ENCODE measurements at regions not wholly inside any gene's neighbourhood (a gene's known extent, or its start where the extent isn't known, plus 50 kb on each side); places are given as distances from the start of the nearest gene placed in this dataset.

DNA sequence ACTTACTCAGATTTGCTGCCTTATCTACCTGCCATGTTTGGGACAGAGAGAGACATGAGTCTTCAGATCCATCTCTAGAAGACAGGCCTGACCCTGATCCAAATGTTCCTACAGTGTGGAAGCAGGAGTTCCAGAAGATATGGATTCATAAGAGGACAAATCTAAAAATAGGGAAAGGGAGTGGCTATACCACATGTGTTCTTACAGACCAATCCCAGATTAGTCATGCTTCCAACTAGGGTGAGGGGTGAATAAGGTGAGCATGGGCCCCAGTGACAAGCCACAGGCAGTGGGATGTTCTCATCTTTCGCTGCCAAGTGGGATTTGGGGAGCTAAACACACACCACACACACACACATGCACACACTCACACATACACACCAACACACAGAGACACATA lies 670.7 kb upstream of the CITED2 start:
- no peak for DNase-seq (ENCODE audit: low spot score)
- in situ Hi-C loops (cut with HindIII; ENCODE audit: low sequenced_read_pairs), result no loop called here

DNA sequence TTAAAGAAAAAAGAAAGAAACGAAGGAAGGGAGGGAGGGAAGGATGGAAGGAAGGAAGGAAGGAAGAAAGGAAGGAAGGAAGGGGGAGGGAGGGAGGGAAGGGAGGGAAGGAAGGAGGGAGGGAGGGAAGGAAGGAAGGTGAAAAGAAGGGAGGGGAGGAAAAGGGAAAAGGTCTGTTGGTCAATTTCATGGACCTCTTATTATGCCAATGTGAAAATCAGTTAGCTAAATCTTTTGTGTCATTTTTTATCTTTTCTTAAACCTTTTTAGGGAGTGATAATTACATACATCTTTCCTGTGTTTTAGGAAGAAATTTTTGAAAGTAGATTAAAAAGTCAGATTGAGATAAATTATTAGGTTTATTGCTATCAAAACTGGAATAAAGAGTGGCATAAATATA lies 670.2 kb upstream of the CITED2 start:
- in situ Hi-C loops (cut with HindIII; ENCODE audit: low sequenced_read_pairs), result no loop called here

DNA sequence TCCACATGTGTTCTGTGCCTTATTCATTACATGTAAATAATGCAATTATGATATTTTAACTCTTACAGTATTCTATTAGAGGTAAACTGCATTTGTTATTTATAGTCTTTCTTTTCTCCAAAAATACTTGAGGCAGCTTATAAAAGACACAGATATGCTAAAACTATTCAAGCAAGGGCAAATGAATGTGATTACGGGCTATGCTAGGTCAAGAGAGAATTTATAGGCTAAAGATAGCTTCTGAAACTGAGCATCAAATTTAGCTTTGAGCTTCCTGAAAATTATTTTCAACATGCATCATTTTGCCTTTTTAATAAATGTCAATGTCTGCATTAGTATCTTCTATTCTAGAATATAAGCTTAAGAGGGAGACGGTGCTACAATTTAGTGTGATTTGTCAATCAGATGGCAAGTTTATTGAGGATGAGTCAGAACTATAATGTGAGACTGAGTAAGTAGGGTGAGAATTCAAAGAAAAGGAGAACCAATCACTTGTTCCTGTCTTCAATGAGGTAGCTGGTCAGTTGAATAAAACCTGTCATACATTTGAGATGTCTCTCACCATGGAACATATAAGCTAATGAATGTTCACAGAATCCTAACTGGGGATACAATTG lies 669.4 kb upstream of the CITED2 start:
- in situ Hi-C loops (cut with HindIII; ENCODE audit: low sequenced_read_pairs), result no loop called here
- no peak for DNase-seq (ENCODE audit: low spot score)

More for the DNA sequence above, 670.2 kb upstream of the CITED2 start:
- no peak for DNase-seq (ENCODE audit: low spot score)

DNA sequence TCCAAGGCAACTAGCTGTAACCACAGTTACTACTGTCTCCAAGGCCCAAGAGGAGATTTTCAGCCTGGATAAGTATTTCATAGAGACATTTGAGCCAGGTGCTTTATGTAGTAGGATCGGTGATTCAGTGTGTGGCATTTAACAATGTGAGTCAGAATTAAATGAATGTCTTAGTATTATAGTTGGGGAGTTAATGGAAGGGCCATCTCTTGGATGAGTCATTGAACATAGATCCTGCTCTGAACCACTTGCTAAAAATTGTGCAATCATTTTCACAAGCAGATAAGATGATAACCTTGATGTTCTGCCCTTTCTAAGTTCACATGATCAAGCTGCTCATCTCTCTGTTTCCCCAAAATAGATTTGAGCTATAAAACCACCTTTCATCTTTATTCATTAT lies 668.9 kb upstream of the CITED2 start:
- DNase-seq (ENCODE audit: low spot score), result no peak
- in situ Hi-C loops (cut with HindIII; ENCODE audit: low sequenced_read_pairs), result no loop called here

DNA sequence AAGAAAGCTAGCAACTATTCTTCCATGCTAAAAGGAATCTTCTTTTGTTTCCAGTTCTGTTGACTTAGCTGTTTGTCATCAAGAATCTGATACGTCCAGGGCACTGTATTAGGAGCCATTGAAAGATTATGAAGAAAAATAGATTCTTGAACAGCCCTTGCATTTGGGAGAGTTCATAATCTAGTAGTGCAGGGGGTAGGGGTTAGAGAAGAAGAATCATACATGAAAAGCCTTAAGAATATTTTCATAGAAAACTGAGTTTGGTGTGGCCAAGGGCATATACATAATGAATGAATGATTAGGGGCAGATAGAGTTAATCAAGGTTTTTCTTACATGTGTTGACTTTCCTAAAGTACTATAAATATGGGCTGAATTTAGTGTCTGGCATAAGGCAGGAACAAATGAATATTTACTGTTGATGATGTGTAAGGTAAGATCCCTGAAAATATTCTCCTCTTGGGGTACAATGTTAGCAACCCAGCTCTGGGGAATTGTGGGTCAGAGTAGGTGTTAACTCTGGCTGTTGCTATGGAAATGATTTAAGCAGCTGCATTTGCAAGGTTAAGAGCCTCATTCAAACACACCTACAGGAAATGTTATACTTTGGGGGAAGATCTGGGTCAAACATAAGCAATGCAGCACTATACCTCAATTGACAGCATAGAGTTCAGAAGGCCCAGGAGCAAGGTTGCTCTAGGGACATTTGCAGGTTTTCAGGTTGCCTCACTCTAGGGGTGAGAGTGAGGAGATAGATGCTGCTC lies 667.3 kb upstream of the CITED2 start:
- in situ Hi-C loops (cut with HindIII; ENCODE audit: low sequenced_read_pairs), result no loop called here
- no peak for DNase-seq (ENCODE audit: low spot score)

DNA sequence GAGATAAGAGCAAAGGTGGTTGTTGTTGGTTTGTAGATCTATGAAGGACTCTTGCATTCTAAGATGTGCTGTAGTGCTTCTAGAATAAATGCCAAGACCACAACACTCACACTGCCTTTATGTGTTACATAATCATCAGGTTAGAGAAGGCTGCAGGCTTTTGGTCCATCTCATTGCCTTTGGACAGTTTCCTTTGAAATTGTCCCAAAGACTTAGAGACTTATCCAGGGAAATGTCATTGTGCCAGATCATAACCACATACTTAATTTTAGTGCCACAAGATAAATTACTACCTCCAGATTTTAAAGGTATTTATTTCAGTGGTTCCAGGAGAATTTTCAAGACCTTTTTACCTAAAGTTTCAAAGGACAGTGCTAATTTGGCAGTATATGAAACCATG lies 666.6 kb upstream of the CITED2 start:
- DNase-seq (ENCODE audit: low spot score), result no peak
- in situ Hi-C loops (cut with HindIII; ENCODE audit: low sequenced_read_pairs), result no loop called here

DNA sequence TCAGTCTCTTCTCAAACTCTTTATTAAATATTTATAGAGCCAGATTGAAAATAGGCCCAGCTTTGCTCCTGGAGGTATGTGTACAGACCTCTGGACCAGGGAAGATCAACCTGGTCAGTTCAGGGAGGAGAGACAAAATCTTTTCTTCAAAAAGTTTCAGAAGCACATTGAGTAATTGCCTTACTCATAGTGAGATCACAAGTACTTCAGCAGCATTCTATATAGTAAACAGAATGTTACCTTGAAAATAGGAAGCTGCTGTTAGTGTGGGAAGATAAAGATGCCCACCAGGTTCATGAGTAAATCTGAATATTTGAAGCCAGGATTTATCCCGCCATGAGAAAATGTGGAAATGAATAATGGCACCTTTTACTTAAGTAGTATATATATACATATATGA lies 665.9 kb upstream of the CITED2 start:
- in situ Hi-C loops (cut with HindIII; ENCODE audit: low sequenced_read_pairs), result no loop called here
- DNase-seq (ENCODE audit: low spot score), result no peak

DNA sequence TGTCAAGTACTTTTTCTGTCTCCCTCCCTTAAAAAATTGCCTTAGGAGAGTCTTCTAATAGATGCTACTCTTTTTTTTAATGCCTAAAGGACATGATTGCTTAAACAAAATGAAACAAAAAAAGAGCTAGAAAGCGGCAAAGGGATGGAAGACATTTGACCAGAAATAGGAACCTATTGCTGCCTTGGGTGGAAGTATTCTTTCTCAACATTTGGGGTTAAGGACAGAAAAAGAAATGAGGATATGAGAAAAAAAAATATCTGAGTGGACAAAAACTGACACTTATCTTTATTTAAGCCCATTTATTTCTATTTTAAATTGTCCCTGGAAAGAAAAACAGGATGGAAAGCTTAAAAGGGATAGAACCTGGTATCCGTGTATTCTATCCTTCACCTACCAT lies 664.9 kb upstream of the CITED2 start:
- no peak for DNase-seq (ENCODE audit: low spot score)
- in situ Hi-C loops (cut with HindIII; ENCODE audit: low sequenced_read_pairs), result no loop called here

DNA sequence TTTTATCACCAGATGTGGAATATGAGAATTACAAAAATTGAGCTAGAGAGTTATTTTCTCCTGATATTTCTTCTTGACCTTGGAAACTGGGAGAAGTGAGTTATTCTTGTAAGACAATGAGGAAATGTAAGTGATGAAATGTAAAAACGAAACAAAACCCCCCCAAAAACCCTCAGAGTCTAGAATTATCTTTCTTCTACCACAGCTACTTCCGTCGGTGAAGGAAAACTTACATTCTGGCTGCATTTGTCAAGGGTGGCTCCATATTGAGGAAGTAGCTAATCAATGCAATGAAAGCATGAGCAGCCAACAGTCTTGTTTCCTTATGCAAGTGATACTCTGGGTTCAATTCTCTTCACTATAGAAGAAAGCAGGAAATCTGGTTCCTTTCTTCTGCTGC lies 661.7 kb upstream of the CITED2 start:
- DNase-seq (ENCODE audit: low spot score), result no peak
- in situ Hi-C loops (cut with HindIII; ENCODE audit: low sequenced_read_pairs), result no loop called here

DNA sequence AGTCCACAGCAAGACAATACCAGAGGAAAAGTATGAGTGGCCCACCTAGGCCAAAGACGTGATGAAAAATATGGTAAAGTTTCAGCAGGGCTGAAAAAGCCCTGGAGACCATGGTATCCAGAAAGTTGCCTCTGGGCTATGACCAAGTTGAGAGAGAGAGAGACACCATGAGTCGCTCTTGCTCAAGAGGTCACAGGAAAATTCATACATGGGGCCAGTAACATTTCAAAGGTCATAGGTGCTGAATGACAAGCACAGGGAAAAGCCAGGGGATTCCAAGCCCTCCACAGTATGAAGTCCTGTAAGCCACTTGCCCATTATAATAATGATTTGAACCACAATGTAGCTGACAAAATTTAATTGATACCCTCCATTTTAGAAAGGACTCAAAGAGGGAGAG lies 657.7 kb upstream of the CITED2 start:
- in situ Hi-C loops (cut with HindIII; ENCODE audit: low sequenced_read_pairs), result no loop called here
- no peak for DNase-seq (ENCODE audit: low spot score)

DNA sequence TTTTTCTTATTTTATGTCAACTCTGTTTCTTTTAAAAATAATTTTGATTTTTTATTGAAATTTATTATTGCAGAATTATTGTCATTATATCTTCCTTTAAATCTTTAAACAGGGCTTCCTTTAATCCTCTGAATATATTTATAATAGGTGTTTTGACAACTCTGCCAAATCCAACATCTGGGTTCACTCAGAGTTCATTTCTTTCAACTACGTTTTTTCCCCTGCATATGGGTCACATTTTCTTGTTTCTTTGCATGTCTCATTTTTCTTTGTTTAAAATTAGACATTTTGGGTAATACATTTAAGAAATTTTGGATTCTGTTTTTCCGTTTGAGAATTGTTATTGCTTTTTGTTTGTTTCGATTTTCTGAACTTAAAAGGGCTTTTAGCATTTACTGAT lies 655.1 kb upstream of the CITED2 start:
- in situ Hi-C loops (cut with HindIII; ENCODE audit: low sequenced_read_pairs), result no loop called here

DNA sequence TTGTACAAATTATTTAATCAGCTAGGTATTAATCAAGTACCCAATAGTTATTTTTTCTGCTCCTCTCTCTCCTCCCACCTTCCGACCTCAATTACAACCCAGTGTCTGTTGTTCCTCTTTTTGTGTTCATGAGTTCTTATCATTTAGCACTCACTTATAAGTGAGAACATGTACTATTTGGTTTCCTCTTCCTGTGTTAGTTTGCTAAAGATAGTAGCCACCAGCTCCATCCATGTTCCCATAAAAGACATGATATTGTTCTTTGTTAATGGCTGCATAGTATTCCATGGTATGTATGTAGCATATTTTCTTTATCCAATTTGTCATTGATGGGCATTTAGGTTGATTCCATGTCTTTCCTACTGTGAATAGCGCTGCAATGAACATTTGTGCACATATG lies 652.8 kb upstream of the CITED2 start:
- DNase-seq (ENCODE audit: low spot score), result no peak
- in situ Hi-C loops (cut with HindIII; ENCODE audit: low sequenced_read_pairs), result no loop called here

More for the DNA sequence above, 655.1 kb upstream of the CITED2 start:
- DNase-seq (ENCODE audit: low spot score), result no peak

DNA sequence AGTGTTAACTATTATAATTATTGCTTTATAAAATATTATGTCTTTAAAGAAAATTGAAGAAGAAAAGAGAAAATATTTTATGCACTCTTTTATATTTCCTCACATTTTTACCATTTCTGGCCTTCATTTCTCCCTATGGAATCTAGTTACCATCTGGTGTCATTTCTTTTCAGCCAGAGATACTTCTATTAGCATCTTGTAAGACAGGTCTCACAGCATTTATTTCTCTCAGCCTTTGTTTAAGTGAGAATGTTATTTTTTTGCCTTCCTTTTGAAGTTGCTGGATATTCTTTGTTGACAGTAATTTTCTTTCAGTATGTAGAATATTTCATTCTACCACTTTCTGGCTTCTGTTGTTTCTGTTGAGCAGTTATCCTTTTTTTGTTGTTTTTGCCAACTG lies 652.1 kb upstream of the CITED2 start:
- in situ Hi-C loops (cut with HindIII; ENCODE audit: low sequenced_read_pairs), result no loop called here
- no peak for DNase-seq (ENCODE audit: low spot score)

DNA sequence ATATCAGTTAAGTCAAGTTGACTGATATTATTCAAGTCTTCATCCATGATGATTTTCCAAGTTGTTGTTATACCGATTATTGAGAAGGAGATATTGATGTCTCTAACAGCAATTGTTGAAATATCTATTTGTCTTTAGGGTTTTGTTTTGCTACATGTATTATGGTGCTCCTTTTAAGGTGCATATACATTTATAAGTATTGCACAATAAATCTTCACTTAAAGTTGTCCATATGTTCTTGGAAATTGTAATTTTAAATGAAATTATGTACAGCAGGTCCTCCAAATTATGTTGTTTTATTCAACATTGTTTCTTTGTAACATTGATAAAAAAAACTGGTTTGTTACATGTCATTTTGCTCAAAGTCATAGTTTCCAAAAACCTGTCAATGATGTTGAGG lies 650.7 kb upstream of the CITED2 start:
- in situ Hi-C loops (cut with HindIII; ENCODE audit: low sequenced_read_pairs), result no loop called here
- DNase-seq (ENCODE audit: low spot score), result no peak

DNA sequence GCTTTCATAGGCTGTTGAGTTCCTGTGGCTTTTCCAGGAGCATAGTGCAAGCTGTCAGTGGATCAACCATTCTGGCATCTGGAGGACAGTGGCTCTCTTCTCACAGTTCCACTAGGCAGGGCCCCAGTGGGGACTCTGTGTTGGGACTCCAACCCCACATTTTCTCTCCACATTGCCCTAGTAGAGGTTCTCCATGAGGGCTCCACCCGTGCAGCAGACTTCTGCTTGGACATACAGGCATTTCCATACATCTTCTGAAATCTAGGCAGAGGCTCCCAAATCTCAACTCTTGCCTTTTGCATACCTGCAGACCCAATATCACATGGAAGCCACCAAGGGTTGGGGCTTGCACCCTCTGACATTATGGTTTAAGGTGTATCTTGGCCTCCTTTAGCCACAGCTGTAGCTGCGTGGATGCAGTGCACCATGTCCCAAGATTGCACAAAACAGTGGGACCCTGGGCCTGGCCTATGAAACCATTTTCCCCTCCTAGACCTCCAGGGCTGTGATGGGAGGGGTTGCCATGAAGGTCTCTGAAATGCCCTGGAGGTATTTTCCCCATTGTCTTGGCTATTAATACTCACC lies 645.9 kb upstream of the CITED2 start:
- DNase-seq (ENCODE audit: low spot score), result no peak
- in situ Hi-C loops (cut with HindIII; ENCODE audit: low sequenced_read_pairs), result no loop called here

DNA sequence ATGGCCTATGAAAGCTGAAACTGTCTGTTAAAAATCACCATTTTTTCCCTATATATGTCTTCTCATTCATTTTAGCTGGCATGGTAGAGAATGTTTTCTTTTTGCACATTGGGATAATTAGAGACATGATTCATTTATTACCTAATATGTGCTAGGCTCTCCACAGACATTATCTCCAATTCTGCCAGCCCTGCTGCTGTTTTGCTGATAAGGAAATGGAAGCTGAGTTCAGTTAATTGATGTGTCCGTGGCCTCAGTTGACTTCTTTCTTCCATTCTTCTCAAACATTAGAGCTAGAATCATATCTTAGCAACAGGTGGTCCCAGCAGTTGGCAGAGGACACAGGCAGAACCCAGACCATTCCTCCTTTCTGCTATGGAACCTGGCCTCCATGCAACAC lies 644.1 kb upstream of the CITED2 start:
- DNase-seq (ENCODE audit: low spot score), result no peak
- in situ Hi-C loops (cut with HindIII; ENCODE audit: low sequenced_read_pairs), result no loop called here

DNA sequence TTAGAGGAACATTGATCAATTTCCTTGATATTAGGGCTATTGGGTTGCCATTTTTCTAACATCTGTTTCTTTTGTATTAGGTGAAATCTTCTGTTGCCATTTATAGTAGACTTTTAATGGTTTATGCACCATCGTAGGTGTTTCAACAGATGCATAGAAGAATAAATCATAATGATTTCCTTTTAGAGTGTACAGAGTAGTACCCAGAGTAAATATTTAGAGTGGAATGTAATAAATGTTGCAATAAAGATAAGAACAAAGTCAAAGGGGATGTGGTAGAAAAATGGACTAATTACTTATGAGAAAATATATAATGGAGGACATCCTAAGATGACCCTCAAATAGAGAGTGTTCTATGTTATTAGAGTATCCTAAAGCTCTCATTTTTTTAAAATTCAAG lies 643.0 kb upstream of the CITED2 start:
- no peak for DNase-seq (ENCODE audit: low spot score)
- in situ Hi-C loops (cut with HindIII; ENCODE audit: low sequenced_read_pairs), result no loop called here

DNA sequence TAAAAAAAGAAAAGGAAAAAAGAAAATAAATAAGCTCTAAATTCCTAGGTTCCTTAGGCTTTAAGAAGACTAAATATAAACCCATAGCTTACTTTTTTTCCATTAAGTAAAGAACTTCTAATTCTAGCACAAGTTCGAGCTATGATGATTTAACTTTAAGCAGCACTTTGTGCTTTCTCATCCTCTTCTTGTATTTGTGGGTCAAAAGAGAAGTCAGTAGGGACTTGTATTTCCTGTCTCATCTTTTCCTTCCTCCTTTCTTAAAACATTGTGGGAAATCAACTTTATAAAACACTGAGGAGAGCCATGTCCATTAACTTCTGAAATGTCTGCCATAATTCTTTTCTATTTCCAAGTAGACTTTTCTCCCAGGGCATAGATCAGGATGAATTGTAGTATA lies 637.7 kb upstream of the CITED2 start:
- in situ Hi-C loops (cut with HindIII; ENCODE audit: low sequenced_read_pairs), result no loop called here
- DNase-seq (ENCODE audit: low spot score), result no peak

DNA sequence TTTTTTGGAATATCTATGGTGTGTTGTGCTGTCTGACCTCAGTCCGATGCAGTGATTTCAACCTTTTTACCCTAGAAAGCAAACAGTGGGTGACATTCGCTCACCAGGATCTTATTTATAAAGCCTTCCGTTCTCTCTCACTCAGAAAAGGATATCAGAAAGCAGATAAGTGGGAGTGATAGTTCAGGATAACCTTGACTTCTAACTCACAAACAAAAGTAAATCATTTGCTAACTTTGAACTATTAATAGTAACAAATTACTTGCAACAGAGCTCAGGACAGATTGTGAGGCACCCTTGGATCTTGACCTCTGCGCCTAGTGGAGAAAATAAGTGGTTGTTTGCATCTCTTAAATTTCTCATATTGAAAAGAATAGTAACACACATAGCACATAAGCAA lies 637.1 kb upstream of the CITED2 start:
- in situ Hi-C loops (cut with HindIII; ENCODE audit: low sequenced_read_pairs), result no loop called here

DNA sequence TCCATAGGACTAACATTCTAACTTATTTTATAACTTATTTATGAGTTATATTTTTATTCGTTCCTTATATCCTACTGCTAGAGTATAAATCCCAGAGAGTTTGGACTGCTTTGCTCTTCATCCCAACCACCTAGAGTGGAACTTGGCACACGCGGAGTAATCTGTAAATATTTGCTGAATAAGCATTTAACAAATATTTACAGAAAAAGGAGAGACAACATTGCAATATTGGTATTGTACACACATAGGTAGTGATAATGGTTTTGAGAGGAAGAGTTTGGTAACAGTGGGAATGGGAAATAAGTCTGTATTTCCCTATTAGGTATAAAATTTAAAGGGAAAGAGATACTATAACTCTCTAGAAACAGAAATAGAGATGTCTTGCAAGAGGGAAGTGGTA lies 634.8 kb upstream of the CITED2 start:
- in situ Hi-C loops (cut with HindIII; ENCODE audit: low sequenced_read_pairs), result no loop called here
- no peak for DNase-seq (ENCODE audit: low spot score)

More for the DNA sequence above, 637.1 kb upstream of the CITED2 start:
- DNase-seq (ENCODE audit: low spot score), result no peak

DNA sequence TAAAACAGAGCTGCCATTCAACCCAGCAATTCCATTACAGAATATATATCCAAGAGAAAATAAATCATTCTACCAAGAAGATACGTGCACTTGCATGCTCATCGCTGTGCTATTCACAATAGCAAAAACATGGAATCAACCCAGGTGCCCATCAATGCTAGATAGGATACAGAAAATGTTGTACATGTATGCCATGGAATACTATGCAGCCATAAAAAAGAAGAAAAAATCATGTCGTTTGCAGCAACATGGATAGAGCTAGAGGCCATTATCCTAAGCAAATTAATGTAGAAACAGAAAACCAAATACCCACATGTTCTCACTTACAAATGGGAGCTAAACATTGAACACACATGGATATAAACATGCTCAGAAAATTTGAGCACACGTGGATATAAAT lies 633.1 kb upstream of the CITED2 start:
- in situ Hi-C loops (cut with HindIII; ENCODE audit: low sequenced_read_pairs), result no loop called here
- DNase-seq (ENCODE audit: low spot score), result no peak
